ENCODE measurements at regions not wholly inside any gene's neighbourhood (a gene's known extent, or its start where the extent isn't known, plus 50 kb on each side); places are given as distances from the start of the nearest gene placed in this dataset.
"Not testable (repeated sequence)": the region's sequence is repeated elsewhere in the genome, so short reads cannot be mapped to it uniquely, and the experiment has no call there.

DNA sequence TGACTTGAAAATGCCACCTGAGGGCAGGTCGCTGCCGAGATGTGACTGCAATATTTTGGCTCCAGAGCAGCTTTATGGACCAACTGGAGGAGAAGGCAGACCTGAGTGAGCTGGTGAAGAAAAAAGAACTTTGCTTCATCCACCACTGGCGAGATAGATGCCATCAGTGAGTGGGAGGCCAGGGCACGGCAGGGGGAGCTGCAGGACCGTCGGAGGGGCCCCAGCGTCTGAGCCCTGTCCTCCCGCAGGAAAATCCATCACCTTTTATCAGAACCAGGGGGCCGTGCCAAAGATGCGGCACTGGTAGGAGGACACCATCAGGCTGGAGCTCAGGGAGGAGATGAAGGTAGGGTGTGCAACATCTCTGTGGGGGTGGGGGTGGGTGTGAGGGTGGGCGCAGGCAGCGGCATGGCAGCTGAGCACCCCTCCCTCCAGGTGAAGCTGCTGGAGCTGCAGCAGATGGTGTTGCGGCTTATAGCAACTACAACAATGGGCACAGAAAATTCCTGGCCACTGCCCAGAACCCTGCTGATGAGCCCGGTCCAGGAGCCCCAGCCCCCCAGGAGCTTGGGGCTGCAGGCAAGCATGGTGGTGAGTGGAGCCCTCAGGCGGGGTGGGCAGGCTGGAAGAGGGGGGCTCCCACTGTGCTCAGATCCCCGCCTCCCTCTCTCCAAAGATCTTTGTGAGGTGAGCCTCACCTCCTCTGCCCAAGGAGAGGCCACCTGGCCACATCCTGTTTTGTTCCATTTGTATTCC is 102.4 kb upstream of the FAN1 start:
- TF ChIP-seq, protein P1, sequence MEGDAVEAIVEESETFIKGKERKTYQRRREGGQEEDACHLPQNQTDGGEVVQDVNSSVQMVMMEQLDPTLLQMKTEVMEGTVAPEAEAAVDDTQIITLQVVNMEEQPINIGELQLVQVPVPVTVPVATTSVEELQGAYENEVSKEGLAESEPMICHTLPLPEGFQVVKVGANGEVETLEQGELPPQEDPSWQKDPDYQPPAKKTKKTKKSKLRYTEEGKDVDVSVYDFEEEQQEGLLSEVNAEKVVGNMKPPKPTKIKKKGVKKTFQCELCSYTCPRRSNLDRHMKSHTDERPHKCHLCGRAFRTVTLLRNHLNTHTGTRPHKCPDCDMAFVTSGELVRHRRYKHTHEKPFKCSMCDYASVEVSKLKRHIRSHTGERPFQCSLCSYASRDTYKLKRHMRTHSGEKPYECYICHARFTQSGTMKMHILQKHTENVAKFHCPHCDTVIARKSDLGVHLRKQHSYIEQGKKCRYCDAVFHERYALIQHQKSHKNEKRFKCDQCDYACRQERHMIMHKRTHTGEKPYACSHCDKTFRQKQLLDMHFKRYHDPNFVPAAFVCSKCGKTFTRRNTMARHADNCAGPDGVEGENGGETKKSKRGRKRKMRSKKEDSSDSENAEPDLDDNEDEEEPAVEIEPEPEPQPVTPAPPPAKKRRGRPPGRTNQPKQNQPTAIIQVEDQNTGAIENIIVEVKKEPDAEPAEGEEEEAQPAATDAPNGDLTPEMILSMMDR (IDR thresholded peaks at IDR 0.05; ENCODE audit: borderline replicate concordance, extremely low read depth, low read length, poor library complexity, severe bottlenecking) = not testable (repeated sequence)
- TF ChIP-seq EZH2 (IDR thresholded peaks at IDR 0.05; ENCODE audit: borderline replicate concordance, low read depth, low read length, severe bottlenecking) = not testable (repeated sequence)

Data from DND-41 (cell line).